ENCODE measurements at regions not wholly inside any gene's neighbourhood (a gene's known extent, or its start where the extent isn't known, plus 50 kb on each side); places are given as distances from the start of the nearest gene placed in this dataset.
A peak's percentile ranks its signal among the peaks of the same experiment; 100 is the strongest.

- Histone ChIP-seq H3K27ac (no peak overlapping the region), H3K27me3 (no peaks in the 10 kb centered on the region), H3K36me3 (replicated peaks; ENCODE audit: insufficient read depth, low read depth) (no peaks in the 10 kb centered on the region), H3K4me3 (no peak overlapping the region), H3K9me3 (ENCODE audit: low read depth) (no peaks in the 10 kb centered on the region), H3K79me2 (no peaks in the 10 kb centered on the region), H3K4me2 (no peak overlapping the region), H3K9me2 (replicated peaks; ENCODE audit: insufficient read depth) (no peaks in the 10 kb centered on the region), H3K4me1 (ENCODE audit: insufficient read depth) (peaks cover 9% of the 10 kb centered on the region), H4K20me1 (ENCODE audit: insufficient read depth, poor library complexity, severe bottlenecking) (no peaks in the 10 kb centered on the region), H2AFZ (no peak overlapping the region)
- 75% methylated on average over 1 of the region's 1 CpG for WGBS (ENCODE audit: low lambda C conversion rate, missing lambda C conversion rate)
- TF ChIP-seq EZH2phosphoT487 (IDR thresholded peaks at IDR 0.05; ENCODE audit: low read depth, severe bottlenecking, unreplicated experiment) (no peak), EZH2 (IDR thresholded peaks at IDR 0.05; ENCODE audit: borderline replicate concordance) (no peak), CTCF (IDR thresholded peaks at IDR 0.05; ENCODE audit: poor library complexity) (no peak)
- no peak for DNase-seq (ENCODE audit: low spot score)
These were observed 62.5 kb upstream of the CXCL14 start for GRCh38 chr5:135641319-135641718.

GRCh38 chr5:135635451-135635850 is 56.7 kb upstream of the CXCL14 start:
- Histone ChIP-seq H3K4me3 (no peak overlapping the region), H3K27ac (peak overlapping the region; percentile 26), H3K4me2 (peak overlapping the region; percentile 31), H3K9me2 (replicated peaks; ENCODE audit: insufficient read depth) (no peaks in the 10 kb centered on the region), H3K79me2 (no peaks in the 10 kb centered on the region), H3K4me1 (ENCODE audit: insufficient read depth) (no peaks in the 10 kb centered on the region), H3K27me3 (no peaks in the 10 kb centered on the region), H3K9me3 (ENCODE audit: low read depth) (no peaks in the 10 kb centered on the region), H2AFZ (no peak overlapping the region), H4K20me1 (ENCODE audit: insufficient read depth, poor library complexity, severe bottlenecking) (no peaks in the 10 kb centered on the region), H3K36me3 (replicated peaks; ENCODE audit: insufficient read depth, low read depth) (no peaks in the 10 kb centered on the region)
- 50% methylated on average over 5 of the region's 5 CpGs for WGBS (ENCODE audit: low lambda C conversion rate, missing lambda C conversion rate)
- no peak for DNase-seq (ENCODE audit: low spot score)
- TF ChIP-seq EZH2 (IDR thresholded peaks at IDR 0.05; ENCODE audit: borderline replicate concordance), result no peak
- TF ChIP-seq EZH2phosphoT487 (IDR thresholded peaks at IDR 0.05; ENCODE audit: low read depth, severe bottlenecking, unreplicated experiment), result no peak
- no peak for TF ChIP-seq CTCF (IDR thresholded peaks at IDR 0.05; ENCODE audit: poor library complexity)

- H3K27me3 ChIP-seq, result no peaks in the 10 kb centered on the region
- H4K20me1 ChIP-seq (ENCODE audit: insufficient read depth, poor library complexity, severe bottlenecking), result no peaks in the 10 kb centered on the region
- no peaks in the 10 kb centered on the region for H3K79me2 ChIP-seq
- H3K4me1 ChIP-seq (ENCODE audit: insufficient read depth), result no peaks in the 10 kb centered on the region
- TF ChIP-seq CTCF (IDR thresholded peaks at IDR 0.05; ENCODE audit: poor library complexity) (no peak), EZH2 (IDR thresholded peaks at IDR 0.05; ENCODE audit: borderline replicate concordance) (no peak), EZH2phosphoT487 (IDR thresholded peaks at IDR 0.05; ENCODE audit: low read depth, severe bottlenecking, unreplicated experiment) (no peak)
- no peaks in the 10 kb centered on the region for H3K9me3 ChIP-seq (ENCODE audit: low read depth)
- H3K27ac ChIP-seq, result no peak overlapping the region
- no peaks in the 10 kb centered on the region for H3K9me2 ChIP-seq (replicated peaks; ENCODE audit: insufficient read depth)
- 74% methylated on average over 5 of the region's 5 CpGs for WGBS (ENCODE audit: low lambda C conversion rate, missing lambda C conversion rate)
- H2AFZ ChIP-seq, result no peak overlapping the region
- no peak for DNase-seq (ENCODE audit: low spot score)
- no peaks in the 10 kb centered on the region for H3K36me3 ChIP-seq (replicated peaks; ENCODE audit: insufficient read depth, low read depth)
- H3K4me2 ChIP-seq, result no peak overlapping the region
- no peak overlapping the region for H3K4me3 ChIP-seq
These were observed 54.0 kb upstream of the CXCL14 start for GRCh38 chr5:135632798-135633197.

- WGBS (ENCODE audit: low lambda C conversion rate, missing lambda C conversion rate), result 94% methylated on average over 3 of the region's 3 CpGs
- Histone ChIP-seq H3K27ac (no peak overlapping the region), H3K4me3 (no peak overlapping the region), H3K4me1 (ENCODE audit: insufficient read depth) (no peaks in the 10 kb centered on the region), H2AFZ (no peak overlapping the region), H3K9me2 (replicated peaks; ENCODE audit: insufficient read depth) (no peaks in the 10 kb centered on the region), H3K36me3 (replicated peaks; ENCODE audit: insufficient read depth, low read depth) (no peaks in the 10 kb centered on the region), H4K20me1 (ENCODE audit: insufficient read depth, poor library complexity, severe bottlenecking) (no peaks in the 10 kb centered on the region), H3K4me2 (no peak overlapping the region), H3K9me3 (ENCODE audit: low read depth) (no peaks in the 10 kb centered on the region), H3K27me3 (no peaks in the 10 kb centered on the region), H3K79me2 (no peaks in the 10 kb centered on the region)
- no peak for DNase-seq (ENCODE audit: low spot score)
- no peak for TF ChIP-seq CTCF (IDR thresholded peaks at IDR 0.05; ENCODE audit: poor library complexity)
- TF ChIP-seq EZH2 (IDR thresholded peaks at IDR 0.05; ENCODE audit: borderline replicate concordance), result no peak
- no peak for TF ChIP-seq EZH2phosphoT487 (IDR thresholded peaks at IDR 0.05; ENCODE audit: low read depth, severe bottlenecking, unreplicated experiment)
These were observed 52.6 kb upstream of the CXCL14 start for GRCh38 chr5:135631391-135631790.
